ENCODE measurements at regions not wholly inside any gene's neighbourhood (a gene's known extent, or its start where the extent isn't known, plus 50 kb on each side); places are given as distances from the start of the nearest gene placed in this dataset.

GRCh38 chr7:43034535-43035002 is 77.9 kb upstream of the HECW1 start:
- TF ChIP-seq CTCF (IDR thresholded peaks at IDR 0.05), result no peak
- TF ChIP-seq SIN3A (IDR thresholded peaks at IDR 0.05; ENCODE audit: borderline replicate concordance, insufficient read depth, low read depth, low read length), result no peak
- no peak for TF ChIP-seq POLR2AphosphoS5 (IDR thresholded peaks at IDR 0.05; ENCODE audit: low read depth, low read length)
- no peak for TF ChIP-seq REST (IDR thresholded peaks at IDR 0.05; ENCODE audit: insufficient read depth in 1 of 2, low read depth in 2 of 2, low read length in 1 of 2)
